DMS114 treated with DMSO at 0.1 percent for 48 hours (cell line): ENCODE measurements at regions not wholly inside any gene's neighbourhood (a gene's known extent, or its start where the extent isn't known, plus 50 kb on each side); places are given as distances from the start of the nearest gene placed in this dataset.
"Not testable (repeated sequence)": the region's sequence is repeated elsewhere in the genome, so short reads cannot be mapped to it uniquely, and the experiment has no call there.

Experiments used
- DNase-seq: peaks from one replicate; lab custom pipeline; 2025; ENCODE audit not compliant: unreplicated experiment; lab: John Stamatoyannopoulos, UW

DNA sequence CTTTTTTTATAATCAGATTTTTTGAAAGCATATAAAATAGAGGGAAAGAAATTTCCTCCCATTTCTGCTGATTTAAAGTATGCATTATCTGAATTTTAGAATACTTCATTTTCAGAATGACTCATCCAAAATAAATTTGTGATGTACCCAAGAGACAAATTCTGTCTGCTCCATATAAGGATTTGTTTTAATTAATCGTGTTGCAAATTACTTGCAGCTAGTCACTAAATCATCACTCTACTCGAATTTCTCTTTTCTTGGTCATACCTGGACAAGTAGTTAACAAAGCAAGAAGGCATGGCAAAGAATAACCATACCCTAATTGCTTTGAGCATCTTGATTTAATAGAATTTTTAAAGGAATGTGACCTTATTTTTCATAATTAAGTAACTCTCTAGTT, 284.1 kb upstream of the GRAMD2B start:
- DNase-seq, result peak; percentile 41

DNA sequence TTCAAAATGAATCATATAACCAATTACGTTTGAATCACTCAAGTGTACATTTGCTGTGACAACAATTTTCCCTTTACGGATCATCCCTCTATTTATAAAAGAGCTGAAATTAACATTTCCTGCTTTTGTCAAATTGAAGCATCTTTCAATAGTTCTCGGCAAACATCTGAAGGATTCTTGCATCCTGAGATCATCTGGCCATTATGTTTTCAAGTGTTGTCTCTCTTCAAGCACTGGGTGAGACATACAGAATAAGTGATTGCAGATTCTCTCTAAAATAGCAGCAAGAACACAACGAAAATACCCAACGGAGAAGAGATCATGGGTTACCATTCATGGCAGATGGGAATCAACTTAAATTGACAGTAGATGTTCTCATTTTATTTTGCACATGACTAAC, 283.4 kb upstream of the GRAMD2B start:
- peak; percentile 39 for DNase-seq

DNA sequence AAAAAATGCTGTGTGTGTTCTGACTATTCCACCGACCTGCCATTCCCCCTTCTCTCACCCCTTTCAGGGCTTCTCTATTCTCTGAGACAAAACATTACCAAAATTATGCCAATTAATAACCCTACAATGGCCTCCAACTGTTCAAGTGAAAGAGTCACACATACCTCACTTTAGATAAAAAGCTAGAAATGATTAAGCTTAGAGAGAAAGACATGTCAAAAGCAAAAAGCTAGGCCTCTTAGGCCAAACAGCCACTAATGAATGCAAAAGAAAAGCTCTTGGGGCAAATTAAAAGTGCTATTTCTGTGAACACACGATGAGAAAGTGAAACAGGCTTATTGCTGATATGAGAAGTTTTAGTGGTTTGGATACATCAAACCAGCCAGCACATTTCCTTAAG, 279.6 kb upstream of the GRAMD2B start:
- DNase-seq, result no peak

DNA sequence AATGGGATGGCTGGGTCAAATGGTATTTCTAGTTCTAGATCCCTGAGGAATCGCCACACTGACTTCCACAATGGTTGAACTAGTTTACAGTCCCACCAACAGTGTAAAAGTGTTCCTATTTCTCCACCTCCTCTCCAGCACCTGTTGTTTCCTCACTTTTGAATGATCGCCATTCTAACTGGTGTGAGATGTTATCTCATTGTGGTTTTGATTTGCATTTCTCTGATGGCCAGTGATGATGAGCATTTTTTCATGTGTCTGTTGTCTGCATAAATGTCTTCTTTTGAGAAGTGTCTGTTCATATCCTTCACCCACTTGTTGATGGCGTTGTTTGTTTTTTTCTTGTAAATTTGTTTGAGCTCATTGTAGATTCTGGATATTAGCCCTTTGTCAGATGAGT, 272.9 kb upstream of the GRAMD2B start:
- DNase-seq, result not testable (repeated sequence)

DNA sequence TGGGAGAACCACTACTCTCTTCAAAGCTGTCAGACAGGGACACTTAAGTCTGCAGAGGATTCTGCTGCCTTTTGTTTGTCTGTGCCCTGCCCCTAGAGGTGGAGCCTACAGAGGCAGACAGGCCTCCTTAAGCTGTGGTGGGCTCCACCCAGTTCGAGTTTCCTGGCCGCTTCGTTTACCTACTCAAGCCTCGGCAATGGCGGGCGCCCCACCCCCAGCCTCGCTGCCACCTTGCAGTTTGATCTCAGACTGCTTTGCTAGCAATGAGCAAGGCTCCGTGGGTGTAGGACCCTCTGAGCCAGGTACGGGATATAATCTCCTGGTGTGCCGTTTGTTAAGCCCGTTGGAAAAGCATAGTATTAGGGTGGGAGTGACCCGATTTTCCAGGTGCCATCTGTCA, 267.9 kb upstream of the GRAMD2B start:
- DNase-seq, result not testable (repeated sequence)

DNA sequence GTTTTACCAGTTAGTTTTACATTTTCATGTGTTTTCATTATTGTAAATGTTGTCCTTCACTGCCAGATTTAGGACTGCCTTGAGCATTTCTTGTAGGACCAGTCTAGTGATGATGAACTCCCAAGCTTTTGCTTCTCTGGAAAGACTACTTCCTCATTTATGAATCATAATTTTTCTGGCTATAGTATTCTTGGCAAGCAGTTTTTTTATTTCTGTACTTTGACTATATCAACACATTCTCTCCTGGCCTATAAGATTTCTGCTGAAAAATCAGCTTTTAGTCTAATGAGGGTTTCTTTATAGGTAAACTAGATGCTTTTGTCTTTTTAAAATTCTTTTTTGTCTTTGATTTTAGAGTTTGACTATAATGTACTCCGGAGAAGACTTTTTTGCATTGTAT, 256.8 kb upstream of the GRAMD2B start:
- DNase-seq, result no peak

DNA sequence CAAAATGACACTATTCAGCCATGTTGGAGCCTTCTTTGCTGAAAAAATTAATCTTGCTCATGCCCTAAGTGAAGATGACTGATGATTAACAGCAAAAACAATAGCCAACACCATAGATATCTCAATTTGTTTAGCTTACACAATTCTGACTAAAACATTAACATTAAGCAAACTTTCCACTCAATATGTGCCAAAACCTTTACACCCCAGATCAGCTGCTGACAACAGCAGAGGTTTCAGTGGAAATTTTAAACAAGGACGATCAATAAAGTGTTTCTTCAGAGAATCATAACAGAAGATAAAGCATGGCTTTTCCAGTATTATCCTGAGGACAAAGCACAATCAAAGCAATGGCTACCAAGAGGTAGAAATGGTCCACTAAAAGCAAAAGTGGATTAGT, 254.4 kb upstream of the GRAMD2B start:
- no peak for DNase-seq

DNA sequence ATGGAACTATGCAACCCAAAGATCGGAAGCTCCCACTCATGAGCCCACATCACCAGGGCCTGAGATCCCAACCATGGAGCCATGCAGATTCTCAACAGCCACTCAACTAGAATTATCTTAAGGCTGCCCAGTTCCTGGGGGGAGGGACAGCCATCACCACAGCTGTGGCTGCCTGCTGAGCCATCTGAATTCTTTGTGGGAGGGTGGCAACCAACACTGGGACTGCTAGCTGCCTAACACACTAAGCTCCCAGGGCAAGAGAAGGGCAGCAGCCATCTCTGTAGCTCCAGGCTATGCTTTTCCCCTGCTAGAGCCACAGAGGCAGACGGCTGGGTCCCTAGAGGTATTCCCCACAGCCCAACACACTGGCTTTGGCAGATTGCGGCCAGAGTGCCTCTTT, 251.3 kb upstream of the GRAMD2B start:
- no peak for DNase-seq

DNA sequence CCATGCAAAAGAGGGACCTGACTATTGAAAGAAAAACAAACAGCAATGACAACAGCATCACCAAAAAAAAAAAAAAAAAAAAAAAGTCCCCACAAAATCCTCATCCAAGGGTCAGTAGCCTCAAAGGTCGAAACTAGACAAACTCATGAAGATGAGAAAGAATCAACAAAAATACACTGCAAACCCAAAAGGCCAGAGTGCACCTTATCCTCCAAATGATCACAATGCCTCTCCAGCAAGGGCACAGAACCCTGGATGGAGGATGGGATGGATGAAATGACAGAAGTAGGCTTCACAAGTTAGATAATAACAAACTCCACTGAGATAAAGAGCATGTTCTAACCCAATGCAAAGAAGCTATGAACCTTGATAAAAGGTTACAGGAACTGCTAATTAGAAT, 250.4 kb upstream of the GRAMD2B start:
- DNase-seq, result no peak

DNA sequence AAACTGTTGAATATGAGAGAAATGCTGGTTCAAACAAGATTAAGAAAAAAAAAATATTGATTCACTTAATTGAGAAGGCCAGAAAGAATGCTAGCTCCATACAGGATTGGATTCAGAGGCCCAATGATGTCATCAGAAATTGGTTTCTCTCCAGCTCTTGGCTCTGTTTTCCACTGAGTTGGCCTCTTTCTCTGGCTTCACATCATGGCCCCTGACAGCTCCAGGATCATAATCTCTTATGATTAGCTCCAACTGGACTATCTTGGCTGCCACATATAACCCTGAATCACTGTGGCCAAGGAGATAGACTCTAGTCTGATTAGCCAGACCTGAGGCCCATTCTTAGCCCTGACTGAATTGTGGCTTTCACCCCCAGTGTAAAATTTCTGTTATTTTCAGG, 244.7 kb upstream of the GRAMD2B start:
- no peak for DNase-seq

DNA sequence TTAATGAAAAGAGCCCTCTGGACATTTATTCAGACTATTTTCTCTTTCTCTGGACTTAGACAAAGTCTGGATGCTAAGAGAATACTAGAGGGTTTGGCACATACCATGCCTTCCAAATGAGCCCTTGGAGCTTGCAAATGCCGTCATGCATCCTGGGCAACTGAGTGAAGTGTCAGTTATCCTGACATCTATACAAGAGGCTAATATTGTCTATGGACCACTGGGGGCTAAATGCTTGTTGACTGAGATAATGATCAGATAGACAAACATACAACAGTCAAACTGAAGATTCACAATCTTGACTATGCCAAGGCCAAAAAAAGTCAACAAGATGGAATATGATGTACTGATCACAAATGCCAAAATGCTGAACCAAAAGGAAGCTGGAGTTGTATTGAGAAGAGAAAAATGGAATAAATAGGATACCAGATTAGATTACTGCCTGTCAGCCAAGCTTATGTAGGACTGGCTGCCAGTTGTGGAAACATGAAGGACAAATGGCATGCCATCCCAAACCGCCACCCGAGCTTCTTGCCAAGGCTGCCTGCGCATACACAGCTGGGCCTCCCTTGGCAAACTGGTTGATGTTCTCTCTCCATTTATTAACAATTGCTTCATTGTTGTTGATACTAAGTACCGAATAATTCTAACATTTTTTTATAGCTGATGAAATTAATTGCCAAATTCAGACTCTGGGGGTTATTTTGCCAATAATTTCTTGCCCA, 240.1 kb upstream of the GRAMD2B start:
- no peak for DNase-seq

DNA sequence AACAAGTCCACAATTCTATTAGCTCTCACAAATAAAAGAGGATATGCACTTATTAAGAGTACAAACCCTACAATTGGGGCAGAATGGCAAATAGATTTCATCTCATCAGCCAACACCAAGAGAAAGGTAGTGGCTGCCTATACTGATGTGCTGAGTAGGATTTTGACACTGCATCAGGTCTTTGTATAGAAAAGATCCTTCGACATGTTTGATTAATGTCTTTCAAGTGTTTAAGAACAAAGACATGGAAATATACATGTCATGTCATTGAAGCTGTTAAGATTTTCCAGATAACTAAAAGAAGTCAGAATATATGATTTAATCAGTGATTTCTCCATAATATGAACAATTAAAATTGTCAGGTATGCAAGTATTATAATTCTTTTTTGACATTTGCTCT, 238.7 kb upstream of the GRAMD2B start:
- DNase-seq, result no peak

DNA sequence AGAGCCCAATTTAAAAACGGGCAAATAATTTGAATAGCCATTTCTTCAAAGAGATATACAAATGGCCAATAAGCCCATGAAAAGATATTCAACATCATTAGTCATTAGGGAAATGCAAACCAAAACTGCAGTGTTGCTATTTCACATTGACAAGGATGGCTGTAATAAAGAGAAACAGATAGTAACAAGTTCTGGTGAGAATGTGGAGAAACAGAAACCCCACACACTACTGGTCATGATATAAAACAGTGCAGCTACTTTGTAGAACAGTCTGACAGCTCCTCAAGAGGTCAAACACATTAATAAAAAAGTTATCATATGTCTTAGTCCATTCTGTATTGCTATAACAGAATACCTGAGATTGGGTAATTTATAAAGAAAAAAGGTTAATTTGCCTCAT, 237.0 kb upstream of the GRAMD2B start:
- no peak for DNase-seq

DNA sequence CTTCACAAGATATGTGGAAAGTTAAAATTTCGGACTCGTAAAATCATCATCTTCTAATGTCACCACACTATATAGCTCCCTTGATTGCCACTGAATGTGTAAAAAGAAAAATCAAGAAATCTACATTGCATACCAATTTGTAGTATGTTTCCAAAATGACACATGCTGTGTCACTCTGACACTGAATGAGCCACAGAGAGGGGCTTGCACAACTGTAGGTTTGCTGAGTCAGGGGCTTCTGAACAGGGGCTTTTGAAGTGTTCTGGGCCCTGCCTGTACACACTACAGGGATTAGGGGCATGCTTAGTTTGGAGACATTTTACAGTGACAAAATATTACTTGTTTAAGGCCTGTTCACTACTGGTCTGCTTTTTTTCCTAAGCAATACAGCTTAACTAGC, 234.4 kb upstream of the GRAMD2B start:
- no peak for DNase-seq

DNA sequence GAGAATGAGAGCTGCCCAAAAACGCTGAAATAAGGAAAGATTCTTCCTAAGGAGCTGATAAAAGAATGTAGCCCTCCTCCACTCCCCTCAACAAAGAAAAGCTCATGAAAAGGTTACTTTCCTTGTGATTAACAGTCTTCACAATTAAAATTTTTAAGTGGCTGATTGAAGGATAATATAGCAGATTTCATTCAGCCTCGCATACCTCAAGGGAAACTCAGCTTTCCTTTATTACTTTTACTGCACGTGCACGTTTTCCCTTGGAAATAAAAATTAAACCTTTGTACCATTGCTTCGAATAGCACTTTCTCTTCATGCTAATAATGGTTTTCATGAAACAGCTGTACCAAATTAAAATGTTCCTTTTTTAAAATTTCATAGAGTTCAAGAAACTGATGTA, 234.0 kb upstream of the GRAMD2B start:
- no peak for DNase-seq

DNA sequence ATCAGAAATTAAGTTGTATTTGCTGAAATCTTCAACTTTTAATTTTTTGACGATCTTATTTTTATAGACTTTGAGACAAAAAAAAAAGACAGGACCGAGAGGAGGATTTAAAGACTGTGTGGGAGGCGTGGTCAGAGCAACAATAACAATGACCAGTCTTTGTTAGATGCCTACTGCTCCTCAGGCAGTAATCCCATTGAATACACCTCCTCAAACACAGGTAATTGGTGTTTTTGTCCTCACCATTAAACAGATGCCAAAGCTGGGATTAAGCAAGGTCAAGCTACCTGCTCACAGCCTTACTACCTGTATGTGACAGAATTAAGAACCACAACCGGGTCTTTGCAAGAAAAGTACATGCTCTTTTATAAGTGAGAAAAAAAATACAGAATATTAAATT, 233.3 kb upstream of the GRAMD2B start:
- no peak for DNase-seq

DNA sequence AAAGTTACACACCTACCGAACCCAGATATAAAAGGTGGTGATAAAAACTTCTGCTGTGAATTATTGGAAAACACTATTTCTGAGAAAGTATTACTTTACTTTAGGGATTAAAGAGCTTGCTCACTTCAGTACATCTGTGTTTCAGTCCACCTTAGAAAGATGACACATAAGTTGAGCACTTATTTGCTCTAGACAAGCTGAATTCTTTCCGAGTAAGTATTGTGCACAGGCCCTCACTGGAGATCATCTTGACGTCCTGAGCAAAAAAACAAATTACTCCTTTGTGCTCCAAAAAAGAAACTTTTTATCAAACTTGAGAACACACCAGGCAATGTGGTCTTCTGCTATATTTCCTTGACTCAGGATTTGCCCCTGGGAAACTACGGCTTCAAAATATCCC, 231.0 kb upstream of the GRAMD2B start:
- DNase-seq, result no peak

DNA sequence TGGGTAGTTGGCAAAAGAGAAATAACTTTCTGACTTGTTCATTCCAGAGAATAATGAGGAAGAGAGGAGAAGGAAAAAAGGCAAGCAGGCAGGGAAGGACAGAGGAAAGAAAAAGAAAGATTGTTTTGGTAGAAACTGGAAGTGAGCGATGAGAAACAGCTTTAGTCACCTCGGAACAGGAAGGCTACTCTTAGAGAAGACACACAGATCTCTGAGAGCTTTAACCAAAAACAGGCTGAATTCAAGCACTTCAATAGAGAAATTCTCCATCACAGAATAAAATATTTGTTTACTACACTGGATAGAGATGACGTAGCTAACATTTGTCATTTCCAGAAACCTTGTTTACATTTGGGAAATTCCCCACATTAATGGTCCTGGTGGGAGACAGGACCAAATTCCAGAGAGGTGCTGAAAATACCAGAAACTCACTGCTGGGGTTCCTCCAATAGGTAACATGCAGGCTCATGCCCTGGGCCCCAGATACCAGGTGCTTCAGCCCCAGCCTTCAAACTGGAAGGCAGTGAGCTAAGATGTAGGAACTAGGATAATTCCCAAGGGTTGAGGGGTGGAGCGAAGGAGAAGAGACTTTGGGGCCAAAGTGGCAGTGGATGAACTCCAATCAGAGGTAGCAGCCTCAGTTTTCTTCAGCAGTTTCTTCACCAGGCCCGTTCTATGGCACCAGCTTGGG, 227.7 kb upstream of the GRAMD2B start:
- DNase-seq, result no peak

DNA sequence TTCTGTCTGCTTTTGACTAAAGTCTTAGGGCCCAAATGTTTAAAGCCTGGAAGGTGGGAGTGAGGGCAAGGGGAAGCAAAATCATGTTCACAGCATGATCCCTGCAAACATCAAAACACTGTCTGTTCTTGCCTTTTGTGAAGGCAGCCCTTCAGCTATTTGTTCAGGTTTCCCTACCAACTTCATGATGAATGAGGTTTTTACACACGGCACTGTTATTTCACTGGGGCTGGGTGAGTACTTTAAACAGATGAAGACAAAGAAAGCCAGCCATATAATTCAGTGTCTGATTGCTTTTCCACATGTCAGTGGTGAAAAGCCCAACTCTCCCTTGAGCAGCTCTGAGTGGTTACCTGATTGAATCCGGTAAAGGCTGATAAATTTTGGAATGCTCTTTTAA, 224.7 kb upstream of the GRAMD2B start:
- no peak for DNase-seq

DNA sequence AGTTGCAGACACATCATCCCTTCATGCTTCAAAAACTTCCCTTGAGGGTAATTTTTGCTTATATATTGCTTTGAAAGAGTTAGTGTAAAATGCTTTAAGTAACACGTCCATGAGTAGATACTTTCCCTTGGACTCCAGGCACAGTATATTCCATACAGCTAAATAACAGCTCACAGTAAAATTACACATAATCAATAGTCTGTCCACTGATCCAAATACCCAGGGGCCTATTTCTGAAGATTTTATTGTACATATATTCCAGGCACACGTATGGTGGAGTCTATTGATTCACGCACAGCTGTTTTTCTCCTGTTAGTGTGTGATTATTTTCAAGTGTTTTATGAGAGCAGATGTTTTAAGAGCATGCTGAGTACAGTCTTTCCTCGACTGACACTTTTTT, 223.7 kb upstream of the GRAMD2B start:
- DNase-seq, result no peak

DNA sequence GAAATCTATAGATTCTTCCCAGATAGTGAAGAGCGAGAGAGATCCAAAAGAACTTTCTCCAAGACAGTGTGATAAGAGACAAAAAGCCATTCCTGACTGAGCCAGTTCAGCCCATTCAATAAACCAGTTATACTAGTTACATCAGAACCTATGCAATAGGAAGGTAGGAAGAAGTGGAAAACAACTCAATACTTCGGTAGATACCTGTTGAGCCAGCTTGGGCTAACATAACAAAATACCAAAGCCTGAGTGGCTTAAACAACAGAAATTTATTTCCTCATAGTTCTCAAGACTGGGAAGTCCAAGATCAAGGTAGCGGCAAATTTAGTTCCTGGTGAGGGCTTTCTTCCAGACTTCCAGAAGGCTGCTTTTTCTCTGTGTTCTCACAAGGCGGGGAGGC, 214.5 kb upstream of the GRAMD2B start:
- DNase-seq, result no peak

DNA sequence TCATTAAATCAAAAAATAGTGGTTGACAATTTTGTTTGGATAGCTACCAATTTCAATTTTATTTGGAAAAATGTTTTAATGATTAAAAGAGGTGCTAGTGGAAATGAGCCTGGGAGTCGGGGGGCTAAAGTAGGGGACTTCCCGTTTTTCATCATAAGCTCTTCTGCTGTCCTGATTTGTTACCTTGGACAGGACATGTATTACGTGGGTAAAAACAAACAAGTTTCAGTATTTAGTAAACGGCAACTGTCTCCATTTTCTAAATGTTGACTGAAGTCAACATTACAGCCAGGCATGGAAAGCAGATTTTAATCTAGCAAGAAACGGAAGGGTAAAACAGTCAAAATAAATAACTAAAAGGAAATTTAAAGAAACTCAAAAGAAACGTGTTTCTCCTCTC, 212.3 kb upstream of the GRAMD2B start:
- no peak for DNase-seq

DNA sequence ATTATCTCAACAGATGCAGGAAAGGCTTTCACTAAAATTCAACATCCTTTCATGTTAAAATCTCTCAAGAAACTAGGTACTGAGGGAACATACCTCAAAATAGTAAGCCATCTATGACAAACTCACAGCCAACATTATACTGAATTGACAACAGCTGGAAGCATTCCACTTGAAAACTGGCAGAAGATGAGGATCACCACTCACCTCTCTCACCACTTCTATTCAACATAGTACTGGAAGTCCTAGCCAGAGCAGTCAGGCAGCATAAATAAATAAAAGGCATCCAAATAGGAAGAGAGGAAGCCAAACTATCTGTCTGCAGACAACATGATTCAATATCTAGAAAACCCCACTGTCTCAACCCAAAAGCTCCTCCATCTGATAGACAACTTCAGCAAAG, 203.6 kb upstream of the GRAMD2B start:
- DNase-seq, result no peak
